CD14-positive monocyte (primary cell): ENCODE measurements at regions not wholly inside any gene's neighbourhood (a gene's known extent, or its start where the extent isn't known, plus 50 kb on each side); places are given as distances from the start of the nearest gene placed in this dataset.

Experiments
- DNase-seq, 3 donors: peaks; one replicate each; pipeline ENCODE4 v3.0.0-alpha.2; 2011 to 2022
- H2AFZ ChIP-seq: 2 replicates; pipeline ENCODE4 v1.6.0; 2012; ENCODE audit warnings: mild to moderate bottlenecking, low read depth, low read length, inconsistent platforms; ENCODE audit not compliant: insufficient read depth, poor library complexity, severe bottlenecking
- H3K27ac ChIP-seq, 2 donors: 1 replicate in 1 of 2; 2 replicates in 1 of 2; pipeline ENCODE4 v1.5.1; 2012 to 2013; ENCODE audit warnings: low read length in 2 of 2, control low read depth in 1 of 2, inconsistent platforms in 1 of 2, low read depth in 1 of 2, mild to moderate bottlenecking in 1 of 2
- H3K27me3 ChIP-seq, 2 donors: one replicate each; pipeline versions ENCODE4 v1.6.0 to v1.6.1; 2011 to 2013; ENCODE audit warnings: low read length in 2 of 2; ENCODE audit not compliant: control insufficient read depth in 2 of 2, insufficient read depth in 2 of 2
- H3K36me3 ChIP-seq, 2 donors: replicated peaks in 1 of 2; 1 replicate in 1 of 2; 2 replicates in 1 of 2; pipeline versions ENCODE4 v1.5.1 to v1.6.1; 2012 to 2013; ENCODE audit warnings: low read length in 2 of 2, control low read depth in 1 of 2, inconsistent platforms in 1 of 2, mild to moderate bottlenecking in 1 of 2; ENCODE audit not compliant: insufficient read depth in 2 of 2, control insufficient read depth in 1 of 2
- H3K4me1 ChIP-seq, 2 donors: 1 replicate in 1 of 2; 2 replicates in 1 of 2; pipeline versions ENCODE4 v1.5.1 to v1.6.1; 2012 to 2013; ENCODE audit warnings: low read length in 2 of 2, control low read depth in 1 of 2, inconsistent platforms in 1 of 2, mild to moderate bottlenecking in 1 of 2, moderate library complexity in 1 of 2; ENCODE audit not compliant: insufficient read depth in 2 of 2, control insufficient read depth in 1 of 2
- H3K4me2 ChIP-seq: replicated peaks from 2 replicates; pipeline ENCODE3; 2012; ENCODE audit warnings: low read length, moderate library complexity, mild to moderate bottlenecking; ENCODE audit not compliant: poor library complexity, severe bottlenecking; ENCODE audit errors: extremely low read depth
- H3K4me3 ChIP-seq, 3 experiments: fragments of 200-600 bp in 1 of 3; sonication (generic) in 1 of 3; replicated peaks in 1 of 3; 1 replicate in 2 of 3; 2 replicates in 1 of 3; pipeline ENCODE4 v1.5.1; 2011 to 2013; ENCODE audit warnings: low read length in 3 of 3, mild to moderate bottlenecking in 3 of 3, control low read depth in 2 of 3, low read depth in 2 of 3, inconsistent platforms in 1 of 3, moderate library complexity in 1 of 3
- H3K79me2 ChIP-seq: 2 replicates; pipeline ENCODE4 v1.6.0; 2012; ENCODE audit warnings: mild to moderate bottlenecking, control low read depth, inconsistent platforms, low read length, moderate library complexity; ENCODE audit not compliant: insufficient read depth
- H3K9ac ChIP-seq: 2 replicates; pipeline ENCODE4 v1.6.0; 2017; ENCODE audit warnings: low read length, mild to moderate bottlenecking; ENCODE audit not compliant: insufficient read depth, poor library complexity, severe bottlenecking
- H3K9me3 ChIP-seq, 2 donors: replicated peaks in 1 of 2; 1 replicate in 1 of 2; 2 replicates in 1 of 2; pipeline versions ENCODE4 v1.5.1 to v1.6.1; 2012 to 2013; ENCODE audit warnings: low read length in 2 of 2, control low read depth in 1 of 2; ENCODE audit not compliant: control insufficient read depth in 1 of 2, insufficient read depth in 1 of 2
- H4K20me1 ChIP-seq: 2 replicates; pipeline ENCODE4 v1.6.0; 2012; ENCODE audit warnings: mild to moderate bottlenecking, low read length, control low read depth, moderate library complexity; ENCODE audit not compliant: insufficient read depth
- H3K27ac Mint-ChIP-seq, 7 donors: one replicate each; pipeline ENCODE4 v1.8.0; 2020; ENCODE audit warnings: mild to moderate bottlenecking in 7 of 7, mixed read lengths in 7 of 7, moderate library complexity in 6 of 7, inconsistent platforms in 2 of 7
- H3K27me3 Mint-ChIP-seq, 3 donors: one replicate each; pipeline ENCODE4 v1.8.0; 2021 to 2022; ENCODE audit warnings: low read depth in 3 of 3, mild to moderate bottlenecking in 3 of 3, mixed read lengths in 3 of 3, moderate library complexity in 3 of 3, inconsistent platforms in 1 of 3
- H3K36me3 Mint-ChIP-seq, 2 donors: one replicate each; pipeline ENCODE4 v1.8.0; 2020; ENCODE audit warnings: mixed read lengths in 2 of 2, inconsistent platforms in 1 of 2, mild to moderate bottlenecking in 1 of 2
- H3K4me1 Mint-ChIP-seq: one replicate; pipeline ENCODE4 v1.8.0; 2020; ENCODE audit warnings: mild to moderate bottlenecking, mixed read lengths
- H3K4me3 Mint-ChIP-seq, 2 donors: one replicate each; pipeline ENCODE4 v1.8.0; 2020; ENCODE audit warnings: mild to moderate bottlenecking in 2 of 2, mixed read lengths in 2 of 2, moderate library complexity in 1 of 2
- H3K9me3 Mint-ChIP-seq, 7 donors: one replicate each; pipeline ENCODE4 v1.8.0; 2020 to 2022; ENCODE audit warnings: mixed read lengths in 7 of 7, mild to moderate bottlenecking in 6 of 7, moderate library complexity in 6 of 7, inconsistent platforms in 2 of 7
- WGBS: methylation state at CpG from one replicate; pipeline ENCODE4 v1.1.5; 2013; ENCODE audit warnings: missing lambda C conversion rate; ENCODE audit not compliant: insufficient coverage; 5-methylcytosine and 5-hydroxymethylcytosine counted together
- intact Hi-C, 2 donors: fragments of 100-400 bp; cut with micrococcal nuclease; formaldehyde crosslinking; loops; one replicate each; pipeline versions ENCODE4 v1.15.0 to v1.15.1; 2023
- TF ChIP-seq, protein P1 (sequence below): fragments of 200-600 bp; IDR thresholded peaks from one replicate; pipeline ENCODE4 v1.8.0; 2022; ENCODE audit warnings: antibody characterized with exemption, mild to moderate bottlenecking

DNA sequence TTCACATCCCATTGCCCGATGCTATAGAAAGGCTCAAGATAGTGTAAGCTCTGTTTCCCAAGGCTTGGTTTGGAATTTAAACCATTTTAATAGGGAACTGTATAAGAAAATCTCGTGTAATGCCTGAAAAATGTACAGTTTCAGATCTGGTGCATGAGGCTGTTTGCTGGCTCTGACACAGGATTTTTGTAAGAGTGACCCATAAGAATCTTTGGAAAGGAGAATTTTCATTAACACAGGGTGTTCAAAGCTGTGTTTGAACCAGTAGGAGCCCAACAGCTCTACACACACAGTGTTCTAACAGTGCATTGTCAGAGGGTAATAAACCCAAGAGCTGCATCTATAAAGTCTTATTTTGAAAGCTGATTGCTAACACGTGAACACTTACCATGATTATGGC, 293.5 kb downstream of the PRL start:
- no peaks in the 10 kb centered on the region for H3K36me3 ChIP-seq
- no peaks in the 10 kb centered on the region for H4K20me1 ChIP-seq
- peaks cover 12% of the 10 kb centered on the region for H3K4me1 Mint-ChIP-seq
- intact Hi-C loops, result no loop called here
- WGBS, result no CpG with 5 or more reads among the region's 3 CpGs
- no peaks in the 10 kb centered on the region for H3K9me3 ChIP-seq
- H3K4me1 ChIP-seq, result peaks cover 8 to 9% of the 10 kb centered on the region in 2 donors
- no peaks in the 10 kb centered on the region for H3K79me2 ChIP-seq
- TF ChIP-seq, protein P1, sequence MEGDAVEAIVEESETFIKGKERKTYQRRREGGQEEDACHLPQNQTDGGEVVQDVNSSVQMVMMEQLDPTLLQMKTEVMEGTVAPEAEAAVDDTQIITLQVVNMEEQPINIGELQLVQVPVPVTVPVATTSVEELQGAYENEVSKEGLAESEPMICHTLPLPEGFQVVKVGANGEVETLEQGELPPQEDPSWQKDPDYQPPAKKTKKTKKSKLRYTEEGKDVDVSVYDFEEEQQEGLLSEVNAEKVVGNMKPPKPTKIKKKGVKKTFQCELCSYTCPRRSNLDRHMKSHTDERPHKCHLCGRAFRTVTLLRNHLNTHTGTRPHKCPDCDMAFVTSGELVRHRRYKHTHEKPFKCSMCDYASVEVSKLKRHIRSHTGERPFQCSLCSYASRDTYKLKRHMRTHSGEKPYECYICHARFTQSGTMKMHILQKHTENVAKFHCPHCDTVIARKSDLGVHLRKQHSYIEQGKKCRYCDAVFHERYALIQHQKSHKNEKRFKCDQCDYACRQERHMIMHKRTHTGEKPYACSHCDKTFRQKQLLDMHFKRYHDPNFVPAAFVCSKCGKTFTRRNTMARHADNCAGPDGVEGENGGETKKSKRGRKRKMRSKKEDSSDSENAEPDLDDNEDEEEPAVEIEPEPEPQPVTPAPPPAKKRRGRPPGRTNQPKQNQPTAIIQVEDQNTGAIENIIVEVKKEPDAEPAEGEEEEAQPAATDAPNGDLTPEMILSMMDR, result no peak
- H3K9ac ChIP-seq, result no peak overlapping the region
- H3K36me3 Mint-ChIP-seq, result no peaks in the 10 kb centered on the region
- DNase-seq, result no peak
- no peak overlapping the region for H3K4me2 ChIP-seq
- no peak overlapping the region for H2AFZ ChIP-seq
- no peak overlapping the region for H3K4me3 Mint-ChIP-seq
- no peak overlapping the region for H3K4me3 ChIP-seq
- H3K9me3 Mint-ChIP-seq, result no peaks in the 10 kb centered on the region
- no peaks in the 10 kb centered on the region for H3K27me3 ChIP-seq
- no peak overlapping the region for H3K27ac Mint-ChIP-seq
- H3K27ac ChIP-seq, result no peak overlapping the region
- peaks cover 0 to 2% (median 1%) of the 10 kb centered on the region in 3 donors for H3K27me3 Mint-ChIP-seq

DNA sequence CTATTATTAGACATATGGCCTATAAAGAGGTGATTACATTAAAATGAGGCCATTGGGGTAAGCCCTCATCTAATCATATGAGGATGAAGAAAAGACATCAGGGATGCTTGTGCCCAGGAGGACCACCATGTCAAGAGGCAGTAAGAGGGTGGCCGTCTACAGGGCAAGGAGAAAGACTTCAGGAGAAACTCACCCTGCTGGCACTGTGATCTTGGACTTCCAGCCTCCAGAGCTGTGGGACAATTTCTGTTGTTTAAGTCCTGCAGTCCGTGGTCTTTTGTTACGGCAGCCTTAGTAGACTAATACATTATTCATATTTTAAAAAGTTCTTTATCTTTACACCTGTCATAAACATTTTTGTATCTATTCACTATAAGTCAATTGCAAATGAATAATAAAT, 290.0 kb downstream of the PRL start:
- peaks cover 9% of the 10 kb centered on the region for H3K4me1 Mint-ChIP-seq
- no peak overlapping the region for H3K4me2 ChIP-seq
- H3K27me3 ChIP-seq, result no peaks in the 10 kb centered on the region
- no peaks in the 10 kb centered on the region for H3K36me3 ChIP-seq
- WGBS, result 100% methylated on average over 1 of the region's 3 CpGs
- no peak overlapping the region for H3K4me3 Mint-ChIP-seq
- H3K4me3 ChIP-seq, result no peak overlapping the region
- H3K4me1 ChIP-seq, result peaks cover 8 to 9% of the 10 kb centered on the region in 2 donors
- no peak overlapping the region for H2AFZ ChIP-seq
- H3K27me3 Mint-ChIP-seq, result peaks cover 0 to 1% (median 0%) of the 10 kb centered on the region in 3 donors
- no peaks in the 10 kb centered on the region for H4K20me1 ChIP-seq
- H3K36me3 Mint-ChIP-seq, result no peaks in the 10 kb centered on the region
- H3K9ac ChIP-seq, result no peak overlapping the region
- peaks cover 0 to 2% (median 0%) of the 10 kb centered on the region in 7 donors for H3K9me3 Mint-ChIP-seq
- no peaks in the 10 kb centered on the region for H3K9me3 ChIP-seq
- H3K27ac ChIP-seq, result no peak overlapping the region
- no peak for DNase-seq
- H3K79me2 ChIP-seq, result no peaks in the 10 kb centered on the region
- H3K27ac Mint-ChIP-seq, result no peak overlapping the region
- intact Hi-C loops, result no loop called here
- TF ChIP-seq, protein P1, result no peak
